Effector memory CD8-positive, alpha-beta T cell (primary cell): ENCODE measurements at regions not wholly inside any gene's neighbourhood (a gene's known extent, or its start where the extent isn't known, plus 50 kb on each side); places are given as distances from the start of the nearest gene placed in this dataset.

Source experiments
- ATAC-seq: fragments of 150-1000 bp; cut with Tn5 transposase; replicated peaks from 2 replicates; pipeline ENCODE4 v1.10.0; 2021; ENCODE audit warnings: mild to moderate bottlenecking, moderate library complexity
- DNase-seq, 3 experiments: peaks; one replicate each; pipeline ENCODE4 v3.0.0; 2021
- H3K27ac Mint-ChIP-seq, 2 donors: one replicate each; pipeline ENCODE4 v1.8.0; 2022; ENCODE audit warnings: mild to moderate bottlenecking in 2 of 2, mixed read lengths in 2 of 2, moderate library complexity in 2 of 2
- H3K27me3 Mint-ChIP-seq, 2 donors: one replicate each; pipeline ENCODE4 v1.8.0; 2022; ENCODE audit warnings: mixed read lengths in 2 of 2
- H3K36me3 Mint-ChIP-seq: one replicate; pipeline ENCODE4 v1.8.0; 2022; ENCODE audit warnings: mild to moderate bottlenecking, moderate library complexity, mixed read lengths; ENCODE audit not compliant: insufficient read depth
- H3K4me1 Mint-ChIP-seq, 2 donors: one replicate each; pipeline ENCODE4 v1.8.0; 2022; ENCODE audit warnings: low read depth in 2 of 2, mixed read lengths in 2 of 2
- H3K4me3 Mint-ChIP-seq, 2 donors: one replicate each; pipeline ENCODE4 v1.8.0; 2022; ENCODE audit warnings: mild to moderate bottlenecking in 2 of 2, mixed read lengths in 2 of 2, moderate library complexity in 2 of 2
- H3K9me3 Mint-ChIP-seq, 2 donors: one replicate each; pipeline ENCODE4 v1.8.0; 2022; ENCODE audit warnings: mixed read lengths in 2 of 2

DNA sequence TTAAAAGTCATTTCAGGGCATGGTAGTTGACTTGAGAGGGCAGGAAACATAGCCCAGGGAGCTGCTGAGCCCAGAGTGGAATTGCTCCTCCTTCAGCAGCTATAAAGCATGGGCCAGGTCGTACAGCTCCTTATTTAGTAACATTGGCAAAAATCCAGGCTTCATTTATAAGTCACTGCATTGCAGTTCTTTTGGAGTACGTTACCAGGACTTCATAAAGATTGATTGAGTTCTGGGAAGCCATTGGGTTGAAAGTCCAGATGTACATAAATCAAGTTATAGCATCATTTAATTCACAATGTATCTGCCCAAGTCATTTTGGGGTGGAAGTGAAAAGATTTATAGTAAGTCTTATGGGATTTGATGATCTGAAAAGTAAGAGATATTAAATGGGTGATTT is 53.0 kb upstream of the ANKEF1 start:
- Mint-ChIP-seq H3K36me3 (no peaks in the 10 kb centered on the region), H3K4me1 (no peaks in the 10 kb centered on the region), H3K9me3 (no peaks in the 10 kb centered on the region), H3K27ac (no peak overlapping the region), H3K27me3 (peaks cover 0 to 5% of the 10 kb centered on the region in 2 donors), H3K4me3 (no peak overlapping the region)
- DNase-seq (no peak), ATAC-seq (no peak)

DNA sequence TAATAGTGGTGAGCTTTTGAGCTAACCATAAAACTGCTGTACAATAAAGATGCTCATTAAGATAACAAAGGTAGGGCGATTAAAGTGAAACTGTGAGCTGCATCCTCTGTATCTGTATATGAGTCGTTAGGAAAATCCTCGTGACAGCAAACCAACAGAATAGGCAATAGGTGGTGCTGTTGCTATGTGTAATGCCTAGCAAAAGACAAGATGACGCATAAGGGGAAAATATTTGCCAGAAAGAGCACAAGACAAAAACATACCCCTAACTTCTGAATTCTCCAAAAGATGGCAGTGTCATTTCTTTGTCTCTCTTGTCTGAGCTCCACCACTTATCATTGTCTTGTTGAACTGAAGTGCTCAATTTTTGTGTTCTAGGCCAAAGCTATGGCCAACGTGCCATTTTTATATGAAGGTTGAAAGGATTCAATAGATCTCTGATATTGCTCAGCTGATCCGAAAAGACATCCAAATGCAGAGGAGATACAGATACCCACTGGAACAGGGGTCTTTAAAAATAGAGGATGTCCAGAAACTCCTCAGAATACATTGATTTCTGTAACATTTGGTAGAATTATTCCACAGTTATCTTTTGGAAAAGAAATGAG is 56.3 kb upstream of the ANKEF1 start:
- H3K27me3 Mint-ChIP-seq: no peaks in the 10 kb centered on the region
- no peaks in the 10 kb centered on the region for H3K9me3 Mint-ChIP-seq
- H3K27ac Mint-ChIP-seq: peak overlapping the region in 1 of 2 donors; percentile 11
- DNase-seq: peak; percentile 29 to 43 (median 37)
- no peak overlapping the region for H3K4me3 Mint-ChIP-seq
- ATAC-seq: peak; percentile 94
- H3K4me1 Mint-ChIP-seq: no peaks in the 10 kb centered on the region
- no peaks in the 10 kb centered on the region for H3K36me3 Mint-ChIP-seq

DNA sequence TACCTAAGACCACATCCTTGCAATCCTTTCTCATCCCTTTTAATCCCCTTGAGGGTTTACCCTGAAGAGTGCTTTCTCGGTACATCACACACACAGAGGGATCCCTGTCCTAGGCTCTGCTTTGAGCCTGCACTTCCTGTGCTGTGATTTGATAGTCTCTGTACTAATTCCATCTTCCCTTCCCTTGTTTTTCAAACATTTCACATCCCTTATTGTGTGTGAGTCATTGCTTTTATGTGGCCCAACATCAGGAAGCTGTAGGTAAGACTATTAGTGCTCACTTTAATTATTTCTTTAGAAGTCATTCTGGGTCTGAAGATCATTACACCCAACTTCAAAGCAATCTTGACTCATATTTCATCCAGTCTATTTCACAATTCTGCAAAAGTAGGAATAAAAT is 57.2 kb upstream of the ANKEF1 start:
- no peaks in the 10 kb centered on the region for H3K36me3 Mint-ChIP-seq
- peak overlapping the region in 1 of 2 donors; percentile 11 for H3K27ac Mint-ChIP-seq
- peaks cover 3 to 4% of the 10 kb centered on the region in 2 donors for H3K27me3 Mint-ChIP-seq
- no peaks in the 10 kb centered on the region for H3K9me3 Mint-ChIP-seq
- DNase-seq (no peak), ATAC-seq (no peak)
- no peaks in the 10 kb centered on the region for H3K4me1 Mint-ChIP-seq
- no peak overlapping the region for H3K4me3 Mint-ChIP-seq

GRCh38 chr20:9974324-9974723 is 60.5 kb upstream of the ANKEF1 start:
- Mint-ChIP-seq H3K27me3 (peaks cover 5 to 17% of the 10 kb centered on the region in 2 donors), H3K36me3 (no peaks in the 10 kb centered on the region), H3K4me1 (no peaks in the 10 kb centered on the region), H3K9me3 (no peaks in the 10 kb centered on the region), H3K27ac (no peak overlapping the region), H3K4me3 (no peak overlapping the region)
- ATAC-seq: no peak
- no peak for DNase-seq

- Mint-ChIP-seq H3K4me1 (no peaks in the 10 kb centered on the region), H3K27me3 (peaks cover 19 to 25% of the 10 kb centered on the region in 2 donors), H3K9me3 (no peaks in the 10 kb centered on the region), H3K4me3 (no peak overlapping the region), H3K27ac (no peak overlapping the region), H3K36me3 (no peaks in the 10 kb centered on the region)
- DNase-seq: no peak
- ATAC-seq: no peak
Observed at GRCh38 chr20:9971746-9972145, 63.0 kb upstream of the ANKEF1 start.

DNA sequence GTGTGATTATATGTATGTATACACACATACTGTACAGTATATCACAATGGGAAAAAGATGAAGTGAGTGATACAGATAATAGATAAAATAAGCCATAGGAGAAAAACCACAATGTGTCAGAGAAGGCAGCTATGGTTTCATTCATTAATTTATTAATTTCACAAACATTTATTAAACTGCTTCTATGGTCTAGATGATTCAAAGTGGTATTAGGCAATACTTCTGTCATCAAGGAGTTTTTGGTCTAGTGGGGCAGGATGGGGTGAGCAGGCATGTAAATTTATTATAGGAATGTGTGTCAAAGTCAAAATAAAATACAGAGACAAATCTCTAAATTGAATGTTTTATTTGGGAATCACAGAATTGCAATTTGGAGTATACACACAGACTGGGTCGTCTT is 65.2 kb upstream of the ANKEF1 start:
- DNase-seq (no peak), ATAC-seq (no peak)
- Mint-ChIP-seq H3K27ac (no peak overlapping the region), H3K4me1 (no peaks in the 10 kb centered on the region), H3K36me3 (no peaks in the 10 kb centered on the region), H3K9me3 (no peaks in the 10 kb centered on the region), H3K4me3 (no peak overlapping the region), H3K27me3 (peaks cover 36 to 46% of the 10 kb centered on the region in 2 donors)

- ATAC-seq (no peak), DNase-seq (no peak)
- Mint-ChIP-seq H3K36me3 (no peaks in the 10 kb centered on the region), H3K27me3 (peaks cover 44 to 52% of the 10 kb centered on the region in 2 donors), H3K27ac (no peak overlapping the region), H3K4me1 (no peaks in the 10 kb centered on the region), H3K4me3 (no peak overlapping the region), H3K9me3 (no peaks in the 10 kb centered on the region)
Observed at GRCh38 chr20:9968015-9968414, 66.8 kb upstream of the ANKEF1 start.

DNA sequence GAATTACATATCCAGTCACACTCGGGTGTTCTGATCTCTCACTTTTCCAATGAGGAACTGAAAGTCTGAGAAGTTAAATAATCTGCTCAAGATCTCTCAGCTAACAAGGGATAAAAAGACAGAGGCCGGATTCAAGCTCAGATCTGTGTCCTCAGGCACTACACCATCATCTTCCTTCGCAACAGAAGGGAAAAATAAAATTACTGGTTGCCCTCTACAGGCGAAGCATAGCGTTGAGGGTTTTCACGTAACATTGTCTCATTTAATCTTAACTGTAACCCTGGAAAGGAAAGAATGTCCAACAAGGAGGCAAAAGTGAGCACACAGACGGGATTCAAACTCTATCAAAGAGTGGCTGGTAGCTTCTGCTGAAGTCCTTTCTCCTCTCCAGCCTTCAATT is 67.8 kb upstream of the ANKEF1 start:
- Mint-ChIP-seq H3K4me3 (no peak overlapping the region), H3K4me1 (no peaks in the 10 kb centered on the region), H3K9me3 (no peaks in the 10 kb centered on the region), H3K36me3 (no peaks in the 10 kb centered on the region), H3K27me3 (peaks cover 42 to 44% of the 10 kb centered on the region in 2 donors), H3K27ac (no peak overlapping the region)
- ATAC-seq: no peak
- DNase-seq: no peak

DNA sequence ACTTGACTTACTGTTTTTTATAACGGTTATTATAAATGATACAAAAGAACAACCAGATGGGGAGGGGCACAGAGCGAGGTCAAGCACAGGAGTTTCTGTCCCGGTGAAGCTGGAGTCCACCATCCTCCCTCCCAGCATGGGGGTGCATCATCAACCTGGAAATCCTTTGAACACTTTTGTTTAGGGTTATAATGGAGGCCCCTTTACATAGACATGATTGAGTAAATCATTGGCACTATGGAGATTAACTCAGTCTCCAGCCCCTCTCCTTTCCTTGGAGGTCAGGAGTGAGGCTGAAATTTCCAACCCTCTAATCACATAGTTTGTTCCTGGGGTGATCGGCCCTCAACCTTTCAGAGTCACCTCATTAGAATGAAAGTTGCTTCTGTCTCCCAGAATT is 71.8 kb upstream of the ANKEF1 start:
- H3K36me3 Mint-ChIP-seq: no peaks in the 10 kb centered on the region
- no peaks in the 10 kb centered on the region for H3K4me1 Mint-ChIP-seq
- no peak overlapping the region for H3K27ac Mint-ChIP-seq
- no peak for ATAC-seq
- peaks cover 31 to 53% of the 10 kb centered on the region in 2 donors for H3K27me3 Mint-ChIP-seq
- H3K4me3 Mint-ChIP-seq: no peak overlapping the region
- no peaks in the 10 kb centered on the region for H3K9me3 Mint-ChIP-seq
- DNase-seq: no peak

DNA sequence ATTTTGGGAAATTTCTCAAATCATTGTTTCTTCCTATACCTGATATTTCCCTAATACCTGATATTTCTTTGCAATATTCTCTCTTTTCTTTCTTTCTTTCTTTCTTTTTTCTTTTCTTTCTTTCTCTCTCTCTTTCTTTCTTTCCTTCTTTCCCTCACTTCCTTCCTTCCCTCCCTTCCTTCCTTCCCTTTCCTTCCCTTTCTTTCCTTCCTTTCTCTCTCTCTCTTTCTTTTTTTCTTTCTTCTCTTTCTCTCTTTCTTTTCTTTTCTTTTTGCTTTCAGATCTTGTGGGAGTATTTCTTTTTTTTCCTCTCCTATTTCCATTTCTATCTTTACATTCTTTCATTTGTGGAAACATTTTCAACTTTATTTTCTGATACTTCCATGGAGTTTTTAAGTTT is 76.1 kb upstream of the ANKEF1 start:
- Mint-ChIP-seq H3K36me3 (no peaks in the 10 kb centered on the region), H3K9me3 (no peaks in the 10 kb centered on the region), H3K4me1 (no peaks in the 10 kb centered on the region), H3K4me3 (no peak overlapping the region), H3K27me3 (peaks cover 0 to 30% of the 10 kb centered on the region in 2 donors), H3K27ac (no peak overlapping the region)
- DNase-seq (no peak), ATAC-seq (no peak)

DNA sequence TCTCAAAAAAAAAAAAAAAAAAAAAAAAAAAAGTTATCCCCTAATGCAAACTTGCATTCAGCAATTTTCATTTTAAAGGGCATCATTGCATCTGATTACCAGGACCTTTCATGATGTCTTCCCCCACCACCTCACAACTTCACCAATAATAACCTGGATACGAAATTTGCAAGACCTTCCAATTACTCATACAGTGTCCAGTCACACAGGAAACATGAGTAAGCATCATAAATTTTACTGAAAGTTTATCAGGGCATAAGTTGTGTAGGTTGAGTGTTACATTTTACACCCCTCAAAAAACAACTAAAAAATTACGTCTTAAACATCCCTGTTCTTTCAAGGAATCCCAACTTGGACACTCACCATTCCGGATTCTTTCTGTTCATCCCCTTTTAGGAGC is 79.1 kb upstream of the ANKEF1 start:
- Mint-ChIP-seq H3K27me3 (peaks cover 10 to 39% of the 10 kb centered on the region in 2 donors), H3K4me1 (no peaks in the 10 kb centered on the region), H3K36me3 (no peaks in the 10 kb centered on the region), H3K9me3 (no peaks in the 10 kb centered on the region), H3K27ac (no peak overlapping the region), H3K4me3 (no peak overlapping the region)
- ATAC-seq: no peak
- DNase-seq: no peak

DNA sequence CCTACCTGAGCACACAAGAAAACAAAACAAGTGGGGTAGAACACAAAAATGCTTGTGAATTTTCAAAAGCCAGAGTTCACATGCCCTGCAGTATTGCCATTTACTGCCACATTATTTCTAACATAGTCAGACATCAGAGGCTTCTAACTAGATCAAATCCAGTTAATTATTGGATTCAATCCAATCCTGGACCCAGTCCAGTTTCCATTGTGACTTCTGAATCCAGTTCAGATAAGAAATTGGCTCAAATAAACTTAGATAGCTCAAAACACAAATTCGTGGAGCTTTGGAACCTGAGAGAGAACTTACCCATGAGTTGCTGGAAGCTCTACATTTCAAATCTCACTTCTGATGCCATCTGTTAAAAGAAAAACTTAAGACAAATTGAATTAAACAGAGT is 85.2 kb upstream of the ANKEF1 start:
- no peak overlapping the region for H3K4me3 Mint-ChIP-seq
- no peak overlapping the region for H3K27ac Mint-ChIP-seq
- DNase-seq: no peak
- no peak for ATAC-seq
- H3K4me1 Mint-ChIP-seq: no peaks in the 10 kb centered on the region
- peaks cover 10 to 25% of the 10 kb centered on the region in 2 donors for H3K27me3 Mint-ChIP-seq
- no peaks in the 10 kb centered on the region for H3K36me3 Mint-ChIP-seq
- no peaks in the 10 kb centered on the region for H3K9me3 Mint-ChIP-seq

GRCh38 chr20:9945408-9945807 is 89.4 kb upstream of the ANKEF1 start:
- Mint-ChIP-seq H3K27me3 (peaks cover 0 to 14% of the 10 kb centered on the region in 2 donors), H3K27ac (no peak overlapping the region), H3K9me3 (no peaks in the 10 kb centered on the region), H3K36me3 (no peaks in the 10 kb centered on the region), H3K4me1 (no peaks in the 10 kb centered on the region), H3K4me3 (no peak overlapping the region)
- DNase-seq (no peak), ATAC-seq (no peak)

DNA sequence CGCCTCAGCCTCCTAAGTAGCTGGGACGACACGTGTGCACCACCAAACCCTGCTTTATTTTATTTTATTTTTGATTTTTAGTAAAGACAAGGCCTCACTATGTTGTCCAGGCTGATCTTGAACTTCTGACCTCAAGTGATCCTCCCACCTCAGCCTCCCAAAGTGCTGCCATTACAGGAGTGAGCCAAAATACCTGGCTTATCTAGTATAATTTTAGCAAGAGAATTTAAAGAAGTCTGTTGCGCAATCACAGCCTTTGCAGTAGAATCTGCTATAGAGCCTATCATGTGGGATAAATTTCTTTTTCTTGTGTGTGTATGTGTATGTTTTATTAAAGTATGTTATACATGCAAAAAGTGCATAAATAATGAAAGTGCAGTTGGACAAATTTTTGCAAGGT is 92.1 kb upstream of the ANKEF1 start:
- peaks cover 0 to 13% of the 10 kb centered on the region in 2 donors for H3K27me3 Mint-ChIP-seq
- DNase-seq: no peak
- no peaks in the 10 kb centered on the region for H3K9me3 Mint-ChIP-seq
- H3K27ac Mint-ChIP-seq: no peak overlapping the region
- H3K4me3 Mint-ChIP-seq: no peak overlapping the region
- ATAC-seq: no peak
- no peaks in the 10 kb centered on the region for H3K36me3 Mint-ChIP-seq
- H3K4me1 Mint-ChIP-seq: no peaks in the 10 kb centered on the region

- Mint-ChIP-seq H3K4me3 (no peak overlapping the region), H3K27ac (no peak overlapping the region), H3K36me3 (no peaks in the 10 kb centered on the region), H3K9me3 (no peaks in the 10 kb centered on the region), H3K27me3 (peaks cover 0 to 13% of the 10 kb centered on the region in 2 donors), H3K4me1 (no peaks in the 10 kb centered on the region)
- ATAC-seq: no peak
- DNase-seq: no peak
Observed at GRCh38 chr20:9940329-9940728, 94.5 kb upstream of the ANKEF1 start.
